Bronchial epithelial cell (primary cell): ENCODE measurements at regions not wholly inside any gene's neighbourhood (a gene's known extent, or its start where the extent isn't known, plus 50 kb on each side); places are given as distances from the start of the nearest gene placed in this dataset.

Source experiments
- DNase-seq: peaks from one replicate; pipeline ENCODE4 v3.0.0-alpha.2; 2010; ENCODE audit warnings: low read depth
- FAIRE-seq: peaks from 2 replicates; lab custom pipeline; 2011; peaks lifted over from hg19 to GRCh38; lab: Jason Lieb, UNC
- H3K27me3 ChIP-seq: 2 replicates; pipeline ENCODE4 v1.5.1; 2011; ENCODE audit warnings: low read length; ENCODE audit not compliant: control insufficient read depth, insufficient read depth
- H3K36me3 ChIP-seq: 2 replicates; pipeline ENCODE4 v1.5.1; 2011; ENCODE audit warnings: low read length; ENCODE audit not compliant: control insufficient read depth, insufficient read depth
- H3K4me3 ChIP-seq: 2 replicates; pipeline ENCODE4 v1.5.1; 2011; ENCODE audit warnings: mild to moderate bottlenecking, low read depth, low read length, control low read depth
- CTCF ChIP-seq: IDR thresholded peaks from 2 replicates; pipeline ENCODE4 v1.5.1; 2011; ENCODE audit warnings: mild to moderate bottlenecking, moderate library complexity, low read length, control low read depth, inconsistent platforms; ENCODE audit not compliant: insufficient read depth, severe bottlenecking

DNA sequence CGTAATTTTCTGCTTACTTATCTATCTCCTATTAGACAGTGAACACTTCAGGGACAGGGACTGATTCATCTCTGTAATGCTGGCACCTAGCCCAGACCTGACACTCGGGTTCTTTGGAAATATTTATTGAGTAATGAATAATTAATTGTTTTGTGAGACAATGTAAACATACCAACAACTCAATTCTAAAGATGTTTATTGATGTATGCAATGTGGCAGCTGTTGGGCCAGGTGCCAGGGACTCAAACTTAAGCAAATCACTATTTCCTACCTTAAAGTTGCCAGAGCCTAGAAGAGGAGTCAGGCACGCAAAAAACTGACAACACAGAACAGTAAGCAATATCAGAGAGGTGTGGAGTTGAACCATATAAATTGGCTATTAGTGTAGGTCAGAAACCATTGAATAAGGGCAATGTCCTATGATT lies 63.6 kb upstream of the BMPER start:
- no peak for TF ChIP-seq CTCF
- no peak for FAIRE-seq
- DNase-seq, result peak; percentile 81
- Histone ChIP-seq H3K36me3 (no peaks in the 10 kb centered on the region), H3K27me3 (no peaks in the 10 kb centered on the region), H3K4me3 (no peak overlapping the region)

- FAIRE-seq (no peak), DNase-seq (no peak)
- H3K4me3 ChIP-seq, result no peak overlapping the region
- no peaks in the 10 kb centered on the region for H3K27me3 ChIP-seq
- TF ChIP-seq CTCF, result no peak
- H3K36me3 ChIP-seq, result no peaks in the 10 kb centered on the region
Measured at GRCh38 chr7:33842150-33842549, 63.2 kb upstream of the BMPER start.

DNA sequence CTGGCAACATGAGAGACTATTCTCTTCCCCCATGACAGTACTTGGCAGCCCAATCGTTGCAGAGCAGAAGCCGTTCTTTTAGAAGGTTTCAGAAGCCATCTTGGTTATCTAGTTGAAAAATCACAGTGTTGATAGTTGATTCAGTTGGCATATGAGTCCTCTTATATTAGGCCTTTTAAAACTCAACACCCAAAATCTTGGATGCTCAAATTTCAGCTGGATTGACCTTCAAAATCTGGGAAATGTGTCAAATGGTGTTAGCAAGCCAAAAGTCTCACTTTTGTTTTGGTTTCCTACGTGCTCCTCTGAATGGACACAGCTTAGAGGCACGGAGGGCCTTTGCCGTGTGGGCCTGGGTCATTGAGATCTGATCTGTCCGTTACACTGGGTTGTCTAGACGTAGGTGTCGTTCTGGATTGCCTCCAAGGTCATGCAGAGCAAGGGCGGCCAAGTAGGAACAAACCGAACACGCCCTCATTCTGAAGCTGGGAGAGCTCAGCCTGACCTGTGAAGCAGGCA lies 59.3 kb upstream of the BMPER start:
- Histone ChIP-seq H3K4me3 (no peak overlapping the region), H3K27me3 (no peaks in the 10 kb centered on the region), H3K36me3 (no peaks in the 10 kb centered on the region)
- DNase-seq (no peak), FAIRE-seq (peak; percentile 80)
- TF ChIP-seq CTCF, result no peak

DNA sequence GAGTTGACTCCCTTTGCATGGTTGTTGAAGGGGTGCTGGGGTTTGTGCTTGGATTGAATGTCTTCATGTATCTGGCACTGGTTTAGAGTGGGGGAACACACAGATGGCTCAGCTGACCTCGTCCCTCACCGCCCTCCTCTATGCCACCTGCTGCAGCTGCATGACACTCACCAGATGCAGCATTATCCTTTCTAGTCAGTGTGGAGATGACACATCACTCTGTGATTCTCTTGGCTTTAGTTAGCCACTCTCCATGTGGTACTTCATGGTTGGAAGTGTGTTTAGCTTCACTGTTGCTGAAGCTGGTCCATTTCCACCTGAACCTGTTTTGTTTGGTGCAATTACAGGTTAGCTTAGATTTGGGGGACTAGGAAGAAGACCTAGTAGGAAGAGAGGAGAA lies 56.3 kb upstream of the BMPER start:
- H3K27me3 ChIP-seq, result no peaks in the 10 kb centered on the region
- H3K36me3 ChIP-seq, result no peaks in the 10 kb centered on the region
- FAIRE-seq, result peak; percentile 64
- DNase-seq, result no peak
- no peak overlapping the region for H3K4me3 ChIP-seq
- no peak for TF ChIP-seq CTCF

DNA sequence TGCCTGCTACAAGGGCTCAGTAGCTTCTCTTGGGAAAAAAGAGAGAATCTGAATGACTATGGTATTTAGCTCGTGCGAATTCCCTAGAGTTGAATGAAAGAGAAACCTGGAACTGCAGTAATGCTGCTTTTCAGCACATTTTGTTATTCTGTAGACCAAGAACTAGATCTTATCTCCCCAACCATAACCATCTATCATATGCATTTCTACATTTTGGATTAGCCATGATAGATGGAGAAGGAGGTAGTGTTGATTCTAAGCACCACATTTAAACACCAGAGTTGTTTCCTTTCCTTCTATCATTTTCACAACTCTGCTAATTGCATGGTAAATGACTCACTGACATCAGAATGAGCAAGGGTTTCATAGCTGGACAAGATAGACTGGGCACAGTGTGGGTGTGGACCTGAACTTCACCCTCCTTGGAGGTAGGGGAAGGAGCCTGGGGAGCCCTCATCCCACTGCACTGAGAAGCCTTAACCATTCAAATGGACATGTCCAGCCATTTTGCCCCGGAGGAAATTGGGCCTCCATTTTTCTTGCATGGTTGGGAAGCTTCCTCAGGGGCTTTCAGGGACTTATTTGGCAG lies 55.3 kb upstream of the BMPER start:
- no peaks in the 10 kb centered on the region for H3K36me3 ChIP-seq
- no peak for TF ChIP-seq CTCF
- no peaks in the 10 kb centered on the region for H3K27me3 ChIP-seq
- H3K4me3 ChIP-seq, result no peak overlapping the region
- FAIRE-seq, result peak; percentile 7
- peak; percentile 35 for DNase-seq

DNA sequence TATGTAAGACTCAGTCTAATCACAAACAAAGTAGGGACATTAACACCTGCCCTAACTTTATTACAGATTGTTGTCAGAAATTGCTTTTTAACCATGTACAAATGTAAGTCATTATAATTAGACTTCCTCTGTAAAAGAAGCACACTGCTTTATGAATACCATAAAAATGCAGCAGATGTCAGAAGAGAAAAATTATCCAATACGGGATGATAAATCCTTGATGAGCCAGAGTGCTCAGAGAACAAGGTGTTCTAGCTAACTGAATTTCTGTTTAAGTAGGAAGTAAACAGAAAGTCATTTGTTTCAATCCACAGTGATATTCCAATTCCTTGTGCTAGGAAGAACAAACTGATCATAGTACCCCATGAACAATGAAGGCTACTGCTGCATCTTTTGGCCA lies 54.6 kb upstream of the BMPER start:
- Histone ChIP-seq H3K4me3 (no peak overlapping the region), H3K27me3 (no peaks in the 10 kb centered on the region), H3K36me3 (no peaks in the 10 kb centered on the region)
- FAIRE-seq (no peak), DNase-seq (no peak)
- no peak for TF ChIP-seq CTCF
